Subcutaneous abdominal adipose tissue (tissue), 5 donors: ENCODE measurements at regions not wholly inside any gene's neighbourhood (a gene's known extent, or its start where the extent isn't known, plus 50 kb on each side); places are given as distances from the start of the nearest gene placed in this dataset.

ENCODE experiments used
- H3K27ac ChIP-seq: one replicate; pipeline ENCODE4 v1.7.0; 2013; ENCODE audit warnings: low read depth, mild to moderate bottlenecking, inconsistent platforms, low read length, moderate library complexity
- H3K27me3 ChIP-seq, 5 donors: one replicate each; pipeline ENCODE4 v1.7.0; 2013; ENCODE audit warnings: low read length in 5 of 5, inconsistent platforms in 1 of 5; ENCODE audit not compliant: control insufficient read depth in 5 of 5, insufficient read depth in 4 of 5
- H3K36me3 ChIP-seq, 5 donors: one replicate each; pipeline ENCODE4 v1.7.0; 2013; ENCODE audit warnings: low read length in 5 of 5; ENCODE audit not compliant: control insufficient read depth in 5 of 5, insufficient read depth in 5 of 5
- H3K4me1 ChIP-seq, 5 donors: one replicate each; pipeline ENCODE4 v1.7.0; 2013; ENCODE audit warnings: low read length in 5 of 5, mild to moderate bottlenecking in 3 of 5, moderate library complexity in 1 of 5; ENCODE audit not compliant: control insufficient read depth in 5 of 5, insufficient read depth in 5 of 5
- H3K4me3 ChIP-seq, 5 donors: one replicate each; pipeline ENCODE4 v1.7.0; 2013; ENCODE audit warnings: low read length in 5 of 5, low read depth in 1 of 5
- H3K9ac ChIP-seq, 5 donors: one replicate each; pipeline ENCODE4 v1.7.0; 2013; ENCODE audit warnings: low read length in 5 of 5, mild to moderate bottlenecking in 4 of 5, moderate library complexity in 3 of 5
- H3K9me3 ChIP-seq, 5 donors: one replicate each; pipeline ENCODE4 v1.7.0; 2013; ENCODE audit warnings: low read length in 5 of 5; ENCODE audit not compliant: control insufficient read depth in 5 of 5
- donor health status: healthy.
- donor health status: healthy.
- donor health status: healthy.
- donor health status: healthy.
- donor health status: healthy.

DNA sequence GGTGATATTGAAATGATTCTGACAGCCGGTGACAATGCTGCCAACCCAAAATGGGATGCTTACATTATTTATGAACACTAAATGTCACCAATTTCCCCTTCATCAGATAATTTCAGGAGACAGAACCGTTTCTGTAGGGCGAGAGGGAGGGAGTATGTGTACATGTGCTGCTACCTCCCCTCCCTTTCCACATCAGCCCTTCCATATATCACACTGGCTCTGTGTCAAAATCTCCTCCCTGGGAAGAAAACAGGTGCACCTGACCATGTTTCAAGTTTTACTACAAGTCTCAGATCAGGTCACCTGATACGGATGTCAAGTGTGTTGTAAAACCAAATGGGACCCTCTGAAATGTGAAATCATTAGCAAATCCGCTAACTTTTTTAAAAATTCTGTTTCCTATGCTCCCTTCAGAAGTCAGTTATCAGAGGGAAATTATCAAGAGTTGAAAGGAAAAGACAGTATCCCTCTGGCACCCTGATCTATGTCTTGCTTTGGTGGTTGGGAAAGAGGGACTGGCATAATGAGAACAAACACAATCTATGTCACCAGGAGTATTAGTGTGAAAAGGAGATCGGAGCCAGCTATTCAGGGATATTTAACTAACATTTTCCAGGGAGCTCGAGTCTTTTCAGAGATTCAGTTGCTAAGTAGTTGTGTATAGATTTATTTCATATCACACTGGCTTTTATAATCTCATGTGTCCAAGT is 1002.3 kb upstream of the CDH8 start:
- no peaks in the 10 kb centered on the region for H3K4me1 ChIP-seq
- no peak overlapping the region for H3K4me3 ChIP-seq
- H3K27ac ChIP-seq = no peak overlapping the region
- H3K9ac ChIP-seq = no peak overlapping the region
- H3K27me3 ChIP-seq = no peaks in the 10 kb centered on the region
- H3K36me3 ChIP-seq = no peaks in the 10 kb centered on the region
- H3K9me3 ChIP-seq = peaks cover 0 to 5% (median 0%) of the 10 kb centered on the region in 5 donors

DNA sequence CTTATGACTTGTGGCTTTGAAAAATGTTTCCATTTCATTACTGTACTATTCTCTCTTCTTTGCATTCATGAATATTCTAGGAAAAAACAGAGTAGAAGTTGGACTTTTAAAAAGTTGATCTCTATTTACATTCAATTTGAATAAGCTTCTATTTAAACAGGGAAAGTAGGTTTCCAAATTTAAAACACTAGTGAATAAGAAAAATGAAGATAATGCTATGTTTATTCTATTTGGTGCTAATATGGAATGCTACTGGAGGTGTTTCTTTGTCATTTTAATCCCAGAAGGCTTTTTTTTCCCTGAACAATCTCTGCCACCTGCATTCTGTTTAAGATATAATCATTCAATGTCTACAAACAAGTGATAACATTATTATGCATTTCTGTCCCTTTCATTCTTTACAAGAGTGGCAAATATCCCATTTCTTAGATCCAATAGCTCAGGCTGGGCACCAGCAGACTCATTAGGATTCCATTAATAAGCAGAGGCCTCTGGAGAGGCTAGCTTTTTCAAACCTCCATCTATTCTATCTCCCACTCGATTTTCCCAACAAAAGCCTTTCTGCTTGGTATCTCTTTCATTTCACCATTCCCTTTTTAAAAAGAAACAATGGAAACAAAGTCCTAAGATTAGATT is 1001.6 kb upstream of the CDH8 start:
- no peak overlapping the region for H3K9ac ChIP-seq
- H3K4me1 ChIP-seq = no peaks in the 10 kb centered on the region
- H3K27ac ChIP-seq = no peak overlapping the region
- no peaks in the 10 kb centered on the region for H3K27me3 ChIP-seq
- no peaks in the 10 kb centered on the region for H3K36me3 ChIP-seq
- no peak overlapping the region for H3K4me3 ChIP-seq
- H3K9me3 ChIP-seq = peaks cover 0 to under 1% (median 0%) of the 10 kb centered on the region in 5 donors

DNA sequence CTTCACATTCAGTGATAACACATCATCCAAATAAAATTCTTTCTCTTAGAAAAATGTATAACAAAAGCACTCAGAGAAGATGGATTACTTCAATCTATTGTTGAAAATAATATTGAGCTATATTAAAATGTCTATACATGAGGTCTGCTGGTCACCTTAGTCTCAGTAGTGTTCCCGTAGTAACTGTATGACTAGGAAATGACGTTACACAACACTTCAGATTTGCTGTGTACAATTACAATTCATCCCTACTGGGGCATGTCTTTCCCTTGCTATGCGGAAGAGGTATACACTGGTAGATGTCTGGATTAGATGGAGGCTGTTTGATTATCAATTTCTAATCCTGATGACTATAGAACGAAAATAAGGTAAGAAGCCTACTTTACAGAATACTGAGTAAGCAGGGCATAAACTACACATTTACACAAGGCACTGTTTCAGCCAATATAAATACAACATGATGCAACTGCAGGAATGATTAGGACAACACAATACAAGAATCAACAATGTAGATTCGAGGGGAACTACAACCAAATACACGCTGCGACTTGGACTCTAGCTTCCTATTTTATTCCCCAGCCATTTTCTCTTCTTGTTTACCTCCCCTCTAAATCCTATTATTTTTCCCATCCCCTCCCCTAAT is 982.5 kb upstream of the CDH8 start:
- Histone ChIP-seq H3K36me3 (no peaks in the 10 kb centered on the region), H3K27ac (no peak overlapping the region), H3K9ac (no peak overlapping the region), H3K4me3 (no peak overlapping the region), H3K9me3 (peaks cover 0 to 5% (median 0%) of the 10 kb centered on the region in 5 donors), H3K27me3 (no peaks in the 10 kb centered on the region), H3K4me1 (no peaks in the 10 kb centered on the region)

DNA sequence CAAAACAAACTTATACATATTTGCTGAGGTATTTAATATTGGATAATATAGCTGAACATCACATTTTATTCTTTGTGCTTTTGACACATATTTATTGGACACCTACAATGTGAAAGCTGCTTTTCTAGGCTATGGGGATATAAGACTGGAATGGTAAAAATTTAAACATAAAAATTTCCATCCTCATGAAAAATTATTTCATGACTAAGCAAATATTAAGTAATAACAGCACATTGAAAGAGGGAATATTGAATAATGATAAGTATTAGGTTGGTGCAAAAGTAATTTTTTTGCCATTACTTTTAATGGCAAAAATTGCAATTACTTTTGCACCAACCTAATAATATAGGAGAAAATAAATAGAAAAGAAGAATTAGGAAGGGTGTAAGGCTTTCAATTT is 972.5 kb upstream of the CDH8 start:
- H3K9me3 ChIP-seq = peaks cover 0 to 11% (median 3%) of the 10 kb centered on the region in 5 donors

DNA sequence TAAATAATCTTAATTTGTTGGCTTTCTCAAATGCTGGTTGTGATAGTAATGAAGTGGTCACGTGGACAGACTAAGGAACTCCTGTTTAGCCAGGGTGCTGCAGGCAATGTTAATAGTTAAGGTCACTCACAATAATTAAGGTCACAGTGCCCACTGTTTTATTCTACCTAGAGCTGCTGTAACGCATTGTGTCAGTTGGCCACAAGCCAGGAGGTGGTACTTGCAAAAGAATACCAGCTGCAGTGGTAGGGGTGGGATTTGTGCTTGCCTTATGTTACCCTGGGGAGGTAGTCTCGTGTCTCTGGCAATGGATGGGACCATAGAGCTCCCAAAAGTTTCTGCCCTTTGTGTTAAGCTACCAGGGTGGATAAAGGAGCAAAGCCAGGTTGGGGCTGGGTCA is 969.1 kb upstream of the CDH8 start:
- Histone ChIP-seq H3K36me3 (no peaks in the 10 kb centered on the region), H3K4me3 (no peak overlapping the region), H3K27me3 (no peaks in the 10 kb centered on the region), H3K4me1 (no peaks in the 10 kb centered on the region), H3K9me3 (peaks cover 0 to 11% (median 3%) of the 10 kb centered on the region in 5 donors), H3K9ac (no peak overlapping the region), H3K27ac (no peak overlapping the region)

More for the DNA sequence above, 972.5 kb upstream of the CDH8 start:
- Histone ChIP-seq H3K27ac (no peak overlapping the region), H3K36me3 (no peaks in the 10 kb centered on the region), H3K9ac (no peak overlapping the region), H3K27me3 (no peaks in the 10 kb centered on the region), H3K4me1 (no peaks in the 10 kb centered on the region), H3K4me3 (no peak overlapping the region)

DNA sequence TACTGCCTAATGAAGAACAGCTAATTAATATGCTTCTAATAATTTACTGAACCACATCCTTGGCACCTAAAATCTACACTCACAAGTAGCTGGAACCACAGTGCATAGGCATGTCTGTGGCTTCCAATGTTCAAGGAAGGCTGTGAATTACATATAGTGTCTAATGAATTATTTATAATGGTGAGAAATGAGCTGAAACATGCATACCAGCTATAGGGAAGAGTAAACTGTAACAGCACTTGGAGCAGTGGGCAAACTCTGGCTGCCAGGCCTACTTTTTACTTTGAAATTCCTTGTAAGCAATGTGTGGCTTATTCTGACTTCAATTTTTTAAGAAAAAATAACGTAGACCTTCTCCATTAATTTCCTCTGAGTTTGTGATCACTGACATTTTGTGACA is 953.2 kb upstream of the CDH8 start:
- Histone ChIP-seq H3K4me3 (no peak overlapping the region), H3K27me3 (no peaks in the 10 kb centered on the region), H3K36me3 (no peaks in the 10 kb centered on the region), H3K9ac (no peak overlapping the region), H3K4me1 (no peaks in the 10 kb centered on the region), H3K27ac (no peak overlapping the region), H3K9me3 (no peaks in the 10 kb centered on the region)

DNA sequence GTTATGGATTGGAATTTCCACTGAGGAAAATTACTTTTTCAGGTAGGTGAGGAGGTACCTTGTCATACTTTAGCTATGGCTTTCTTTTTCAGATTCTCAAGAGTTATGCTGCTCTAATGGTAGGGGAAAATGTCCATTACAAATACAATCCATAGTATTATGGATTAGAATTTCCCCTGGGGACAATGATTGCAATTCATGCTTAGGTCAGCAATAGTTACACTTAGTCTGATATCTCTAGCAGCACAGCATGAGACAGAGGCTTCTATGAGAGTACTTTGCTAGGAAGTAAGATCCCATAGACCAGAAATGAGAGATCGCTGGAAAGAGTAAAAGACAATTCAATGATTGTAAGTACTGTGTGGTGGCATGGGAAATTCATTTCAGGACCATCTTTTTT is 949.5 kb upstream of the CDH8 start:
- Histone ChIP-seq H3K27ac (no peak overlapping the region), H3K36me3 (no peaks in the 10 kb centered on the region), H3K27me3 (no peaks in the 10 kb centered on the region), H3K4me1 (no peaks in the 10 kb centered on the region), H3K9ac (no peak overlapping the region), H3K4me3 (no peak overlapping the region), H3K9me3 (no peaks in the 10 kb centered on the region)

DNA sequence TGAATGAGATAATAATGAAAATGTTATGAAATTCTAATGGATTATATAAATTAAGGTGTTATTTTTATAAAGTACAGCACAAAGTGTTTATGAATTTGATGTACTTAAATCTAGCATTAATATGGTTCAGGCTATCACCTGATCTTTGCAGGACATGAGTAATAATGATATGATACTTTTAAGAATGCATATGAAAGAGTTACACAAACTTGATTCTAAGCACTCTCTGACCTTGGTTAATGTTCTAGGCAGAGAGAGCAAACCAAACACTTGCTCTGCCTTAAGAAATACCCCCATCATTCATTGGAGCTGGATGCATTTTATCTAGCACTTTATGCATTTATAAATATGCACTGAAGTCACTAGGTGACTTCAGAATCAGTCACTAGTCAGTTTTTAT is 942.2 kb upstream of the CDH8 start:
- H3K27me3 ChIP-seq = no peaks in the 10 kb centered on the region
- no peak overlapping the region for H3K9ac ChIP-seq
- H3K4me1 ChIP-seq = peaks cover 0 to 3% (median 0%) of the 10 kb centered on the region in 5 donors
- H3K9me3 ChIP-seq = no peaks in the 10 kb centered on the region
- H3K27ac ChIP-seq = no peak overlapping the region
- no peaks in the 10 kb centered on the region for H3K36me3 ChIP-seq
- no peak overlapping the region for H3K4me3 ChIP-seq

DNA sequence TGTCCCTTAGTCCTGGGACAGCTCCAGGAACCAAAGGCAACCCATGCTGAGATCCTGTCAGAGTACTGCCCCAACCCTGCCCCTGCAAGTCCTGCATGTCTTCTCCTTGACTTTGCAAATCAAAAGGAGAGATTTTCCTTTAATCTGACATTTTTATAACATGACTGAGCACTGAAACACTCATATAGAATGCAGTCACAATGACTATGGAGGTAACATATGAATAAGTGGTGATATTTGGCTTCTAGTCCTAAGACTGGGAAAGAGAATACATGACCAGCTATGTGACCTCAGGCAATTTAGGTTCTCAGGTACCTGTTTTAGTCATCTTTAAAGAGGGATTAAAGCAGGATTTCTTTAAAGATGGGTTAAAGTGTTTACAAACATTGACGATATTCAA is 941.6 kb upstream of the CDH8 start:
- H3K27ac ChIP-seq = no peak overlapping the region
- no peaks in the 10 kb centered on the region for H3K9me3 ChIP-seq
- no peaks in the 10 kb centered on the region for H3K27me3 ChIP-seq
- H3K36me3 ChIP-seq = no peaks in the 10 kb centered on the region
- no peak overlapping the region for H3K4me3 ChIP-seq
- H3K4me1 ChIP-seq = peaks cover 0 to 3% (median 0%) of the 10 kb centered on the region in 5 donors
- H3K9ac ChIP-seq = no peak overlapping the region

DNA sequence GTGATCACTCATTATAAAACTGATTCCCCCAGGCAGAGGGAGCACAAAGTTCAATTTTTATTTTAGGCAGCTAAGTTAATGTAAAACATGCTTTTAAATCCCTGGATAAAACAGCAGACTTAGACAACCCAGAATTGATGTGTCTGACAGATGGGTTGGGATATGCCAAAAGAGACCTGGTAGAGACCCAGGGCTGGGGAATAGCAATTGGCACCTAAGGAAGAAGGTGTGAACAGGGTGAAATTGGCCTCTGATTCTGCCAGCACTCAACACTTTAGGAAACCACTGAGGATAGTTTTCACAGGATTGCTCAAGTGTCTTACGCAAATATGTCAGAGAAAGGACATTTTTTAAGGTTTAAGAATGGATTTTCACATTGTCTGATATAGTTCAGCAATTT is 938.2 kb upstream of the CDH8 start:
- Histone ChIP-seq H3K27me3 (no peaks in the 10 kb centered on the region), H3K9me3 (no peaks in the 10 kb centered on the region), H3K9ac (no peak overlapping the region), H3K4me3 (no peak overlapping the region), H3K36me3 (no peaks in the 10 kb centered on the region), H3K27ac (no peak overlapping the region), H3K4me1 (peaks cover 0 to 3% (median 0%) of the 10 kb centered on the region in 5 donors)
